ENCODE measurements at regions not wholly inside any gene's neighbourhood (a gene's known extent, or its start where the extent isn't known, plus 50 kb on each side); places are given as distances from the start of the nearest gene placed in this dataset.

GRCh38 chr12:90111791-90112580 is 403.3 kb upstream of the ATP2B1 start:
- no peak for DNase-seq

- no peak for DNase-seq
Observed at GRCh38 chr12:90106568-90106967, 397.9 kb upstream of the ATP2B1 start.

GRCh38 chr12:90102957-90103652 is 394.5 kb upstream of the ATP2B1 start:
- peak; percentile 6 to 70 for DNase-seq

- no peak for DNase-seq
Observed at GRCh38 chr12:90100579-90100978, 391.9 kb upstream of the ATP2B1 start.

- no peak for DNase-seq
Observed at GRCh38 chr12:90099288-90099687, 390.6 kb upstream of the ATP2B1 start.

GRCh38 chr12:90098132-90098779 is 389.6 kb upstream of the ATP2B1 start:
- DNase-seq = no peak

- no peak for DNase-seq
Observed at GRCh38 chr12:90091809-90092208, 383.2 kb upstream of the ATP2B1 start.

- peak; percentile 84 to 96 for DNase-seq
Observed at GRCh38 chr12:90090929-90091651, 382.5 kb upstream of the ATP2B1 start.

- DNase-seq = no peak
Observed at GRCh38 chr12:90086281-90086680, 377.6 kb upstream of the ATP2B1 start.

GRCh38 chr12:90085494-90086274 is 377.0 kb upstream of the ATP2B1 start:
- DNase-seq = no peak

GRCh38 chr12:90084018-90084417 is 375.4 kb upstream of the ATP2B1 start:
- DNase-seq = no peak

- DNase-seq = no peak
Observed at GRCh38 chr12:90080616-90081015, 372.0 kb upstream of the ATP2B1 start.

- no peak for DNase-seq
Observed at GRCh38 chr12:90079529-90080210, 371.0 kb upstream of the ATP2B1 start.

GRCh38 chr12:90078344-90078743 is 369.7 kb upstream of the ATP2B1 start:
- DNase-seq = no peak

GRCh38 chr12:90077756-90078155 is 369.1 kb upstream of the ATP2B1 start:
- no peak for DNase-seq

- no peak for DNase-seq
Observed at GRCh38 chr12:90076851-90077319, 368.2 kb upstream of the ATP2B1 start.

- no peak for DNase-seq
Observed at GRCh38 chr12:90075685-90076084, 367.0 kb upstream of the ATP2B1 start.

GRCh38 chr12:90074086-90074485 is 365.4 kb upstream of the ATP2B1 start:
- no peak for DNase-seq

- DNase-seq = no peak
Observed at GRCh38 chr12:90071996-90072395, 363.4 kb upstream of the ATP2B1 start.

- DNase-seq = no peak
Observed at GRCh38 chr12:90069711-90070110, 361.1 kb upstream of the ATP2B1 start.

- no peak for DNase-seq
Observed at GRCh38 chr12:90067791-90068190, 359.2 kb upstream of the ATP2B1 start.
